OCI-LY1 (cell line): ENCODE measurements at regions not wholly inside any gene's neighbourhood (a gene's known extent, or its start where the extent isn't known, plus 50 kb on each side); places are given as distances from the start of the nearest gene placed in this dataset.

ENCODE experiments used
- H2AFZ ChIP-seq: fragments of 200-600 bp; sonication (generic), shearing (Covaris generic); 2 replicates; pipeline ENCODE4 v1.6.0; 2014; ENCODE audit warnings: antibody characterized with exemption, mild to moderate bottlenecking, low read length
- H3F3A ChIP-seq: fragments of 200-600 bp; sonication (generic), shearing (Covaris generic); 2 replicates; pipeline ENCODE4 v1.6.0; 2014; ENCODE audit warnings: mild to moderate bottlenecking, antibody characterized with exemption, low read length, moderate library complexity; ENCODE audit not compliant: insufficient read depth
- H3K27ac ChIP-seq: fragments of 200-600 bp; sonication (generic); 2 replicates; pipeline ENCODE4 v1.5.1; 2014; ENCODE audit warnings: low read length, mixed run types, mild to moderate bottlenecking, low read depth; ENCODE audit not compliant: poor library complexity, severe bottlenecking
- H3K27me3 ChIP-seq: fragments of 200-600 bp; sonication (generic); 2 replicates; pipeline ENCODE4 v1.6.0; 2014; ENCODE audit warnings: antibody characterized with exemption, mild to moderate bottlenecking, low read length, moderate library complexity; ENCODE audit not compliant: insufficient read depth
- H3K36me3 ChIP-seq: fragments of 200-600 bp; sonication (generic); 2 replicates; pipeline ENCODE4 v1.6.1; 2014; ENCODE audit warnings: mild to moderate bottlenecking, antibody characterized with exemption, low read length, moderate library complexity, mixed read lengths; ENCODE audit not compliant: insufficient read depth
- H3K4me1 ChIP-seq: fragments of 200-600 bp; sonication (generic); 2 replicates; pipeline ENCODE4 v1.5.1; 2014; ENCODE audit warnings: mild to moderate bottlenecking, low read length, moderate library complexity; ENCODE audit not compliant: insufficient read depth, severe bottlenecking
- H3K4me2 ChIP-seq: fragments of 200-600 bp; sonication (generic), shearing (Covaris generic); 2 replicates; pipeline ENCODE4 v1.6.1; 2014; ENCODE audit warnings: low read length
- H3K4me3 ChIP-seq: fragments of 200-600 bp; sonication (generic); 2 replicates; pipeline ENCODE4 v1.5.1; 2014; ENCODE audit warnings: low read length, low read depth, mild to moderate bottlenecking, mixed read lengths; ENCODE audit not compliant: poor library complexity, severe bottlenecking
- H3K79me2 ChIP-seq: fragments of 200-600 bp; shearing (Covaris generic); 2 replicates; pipeline ENCODE4 v1.6.1; 2016; ENCODE audit warnings: mixed run types, low read length, mixed read lengths; ENCODE audit not compliant: insufficient read depth
- H3K9ac ChIP-seq: fragments of 200-600 bp; sonication (generic), shearing (Covaris generic); 2 replicates; pipeline ENCODE4 v1.6.1; 2014; ENCODE audit warnings: mild to moderate bottlenecking, low read length, mixed read lengths
- H3K9me2 ChIP-seq: fragments of 200-600 bp; sonication (generic), shearing (Covaris generic); 2 replicates; pipeline ENCODE4 v1.6.1; 2014; ENCODE audit warnings: low read depth, mild to moderate bottlenecking, low read length, mixed read lengths
- H3K9me3 ChIP-seq: fragments of 200-600 bp; shearing (Covaris generic); 2 replicates; pipeline ENCODE4 v1.6.1; 2014; ENCODE audit warnings: low read length, mixed read lengths
- H4K20me1 ChIP-seq: fragments of 200-600 bp; sonication (generic), shearing (Covaris generic); 2 replicates; pipeline ENCODE4 v1.6.0; 2016; ENCODE audit warnings: mild to moderate bottlenecking, low read length; ENCODE audit not compliant: insufficient read depth
- EZH2 ChIP-seq: fragments of 200-600 bp; sonication (generic), shearing (Covaris generic); IDR thresholded peaks from 2 replicates; pipeline ENCODE4 v1.8.0; 2017; ENCODE audit warnings: borderline replicate concordance, mixed run types, mild to moderate bottlenecking, antibody characterized with exemption, low read length, moderate library complexity, mixed read lengths
- TF ChIP-seq, protein P1 (sequence below): fragments of 200-600 bp; sonication (generic), shearing (Covaris generic); IDR thresholded peaks from 2 replicates; pipeline ENCODE4 v1.5.1; 2017; ENCODE audit warnings: mild to moderate bottlenecking, antibody characterized with exemption, low read length, moderate library complexity, mixed read lengths

DNA sequence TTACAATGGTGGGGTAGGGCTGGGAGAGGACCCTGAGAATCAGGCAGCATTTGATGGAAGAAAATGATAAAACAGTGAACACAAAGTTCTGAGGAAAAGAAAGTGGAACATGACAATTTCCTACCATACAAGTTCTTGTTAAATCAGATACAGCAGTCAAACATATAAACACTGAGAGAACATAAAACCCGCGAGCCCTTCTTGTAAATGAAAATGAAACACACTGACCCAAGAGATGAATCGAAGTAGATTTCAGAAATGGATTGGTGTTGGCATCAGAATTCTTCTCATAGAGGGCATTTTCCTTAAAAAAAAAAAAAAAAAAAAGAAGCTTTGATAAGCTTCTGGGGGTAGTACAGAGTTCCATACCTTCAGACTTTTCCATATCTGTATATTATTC lies 134.7 kb upstream of the TMEM45B start:
- Histone ChIP-seq H3F3A (no peaks in the 10 kb centered on the region), H3K36me3 (no peaks in the 10 kb centered on the region), H2AFZ (no peak overlapping the region), H3K27me3 (no peaks in the 10 kb centered on the region), H3K4me2 (no peak overlapping the region), H3K4me3 (no peak overlapping the region), H3K9me2 (no peaks in the 10 kb centered on the region), H3K79me2 (no peaks in the 10 kb centered on the region), H3K9ac (no peak overlapping the region), H4K20me1 (no peaks in the 10 kb centered on the region), H3K4me1 (no peaks in the 10 kb centered on the region), H3K27ac (no peak overlapping the region), H3K9me3 (no peaks in the 10 kb centered on the region)
- TF ChIP-seq, protein P1, sequence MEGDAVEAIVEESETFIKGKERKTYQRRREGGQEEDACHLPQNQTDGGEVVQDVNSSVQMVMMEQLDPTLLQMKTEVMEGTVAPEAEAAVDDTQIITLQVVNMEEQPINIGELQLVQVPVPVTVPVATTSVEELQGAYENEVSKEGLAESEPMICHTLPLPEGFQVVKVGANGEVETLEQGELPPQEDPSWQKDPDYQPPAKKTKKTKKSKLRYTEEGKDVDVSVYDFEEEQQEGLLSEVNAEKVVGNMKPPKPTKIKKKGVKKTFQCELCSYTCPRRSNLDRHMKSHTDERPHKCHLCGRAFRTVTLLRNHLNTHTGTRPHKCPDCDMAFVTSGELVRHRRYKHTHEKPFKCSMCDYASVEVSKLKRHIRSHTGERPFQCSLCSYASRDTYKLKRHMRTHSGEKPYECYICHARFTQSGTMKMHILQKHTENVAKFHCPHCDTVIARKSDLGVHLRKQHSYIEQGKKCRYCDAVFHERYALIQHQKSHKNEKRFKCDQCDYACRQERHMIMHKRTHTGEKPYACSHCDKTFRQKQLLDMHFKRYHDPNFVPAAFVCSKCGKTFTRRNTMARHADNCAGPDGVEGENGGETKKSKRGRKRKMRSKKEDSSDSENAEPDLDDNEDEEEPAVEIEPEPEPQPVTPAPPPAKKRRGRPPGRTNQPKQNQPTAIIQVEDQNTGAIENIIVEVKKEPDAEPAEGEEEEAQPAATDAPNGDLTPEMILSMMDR: no peak
- no peak for TF ChIP-seq EZH2

DNA sequence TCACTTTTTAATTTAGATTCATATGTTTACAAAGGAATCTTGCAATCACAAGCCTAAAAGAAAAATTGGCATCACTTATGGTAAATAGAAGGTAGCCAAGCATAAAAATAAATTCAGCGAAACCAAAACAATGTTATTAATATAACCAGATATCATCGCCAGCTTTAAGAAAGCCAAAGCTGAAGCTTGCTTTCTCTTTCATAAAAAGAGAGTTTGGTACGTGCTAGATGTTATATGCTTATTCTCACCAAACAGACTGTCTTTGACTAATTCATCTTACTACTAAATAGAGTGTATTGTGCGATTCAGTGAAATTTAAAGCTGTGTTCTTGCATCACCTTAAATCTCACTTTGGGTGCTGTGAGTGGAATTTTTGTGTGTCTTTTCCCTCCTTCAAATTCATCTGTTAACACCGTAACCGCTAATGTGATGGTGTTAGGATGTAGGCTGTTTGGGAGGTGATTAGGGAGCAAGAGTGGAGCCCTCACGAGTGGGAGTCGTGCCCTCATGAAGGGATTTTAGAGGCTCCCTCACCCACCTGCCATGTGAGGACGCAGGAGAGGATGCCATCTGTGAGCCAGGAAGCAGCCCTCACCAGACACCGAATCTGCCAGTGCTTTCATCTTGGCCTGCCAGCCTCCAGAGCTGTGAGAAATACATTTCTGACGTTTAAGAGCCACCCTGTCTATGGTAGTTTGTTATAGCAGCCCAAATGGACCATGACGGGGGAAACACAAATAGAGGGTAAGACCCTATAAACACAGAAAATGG lies 134.1 kb upstream of the TMEM45B start:
- Histone ChIP-seq H3K36me3 (no peaks in the 10 kb centered on the region), H3K4me1 (no peaks in the 10 kb centered on the region), H3K9me3 (no peaks in the 10 kb centered on the region), H3K27ac (no peak overlapping the region), H3F3A (no peaks in the 10 kb centered on the region), H3K4me3 (no peak overlapping the region), H3K9ac (no peak overlapping the region), H3K79me2 (no peaks in the 10 kb centered on the region), H3K9me2 (no peaks in the 10 kb centered on the region), H3K27me3 (no peaks in the 10 kb centered on the region), H2AFZ (no peak overlapping the region), H4K20me1 (no peaks in the 10 kb centered on the region), H3K4me2 (no peak overlapping the region)
- no peak for TF ChIP-seq EZH2

DNA sequence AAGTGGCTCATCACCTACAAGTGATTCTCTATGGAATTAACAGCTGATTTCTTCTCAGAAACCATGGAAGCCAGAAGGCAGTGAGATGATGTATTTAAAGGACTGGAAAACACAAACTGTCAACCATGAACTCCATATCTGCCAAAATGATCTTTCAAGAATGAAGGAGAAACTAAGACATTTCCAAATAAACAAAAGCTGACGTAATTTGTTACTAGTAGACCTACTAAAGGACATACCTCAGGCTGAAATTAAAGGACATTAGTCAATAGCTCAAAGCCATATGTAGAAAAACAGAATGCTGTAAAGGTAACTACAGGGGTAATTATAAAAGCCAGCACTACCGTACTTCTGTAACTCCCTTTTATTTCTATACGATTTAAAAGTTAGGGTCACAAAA lies 129.4 kb upstream of the TMEM45B start:
- H3K27me3 ChIP-seq: no peaks in the 10 kb centered on the region
- H3K9ac ChIP-seq: no peak overlapping the region
- H3K4me1 ChIP-seq: no peaks in the 10 kb centered on the region
- H3K27ac ChIP-seq: no peak overlapping the region
- no peaks in the 10 kb centered on the region for H3K36me3 ChIP-seq
- no peaks in the 10 kb centered on the region for H3K9me3 ChIP-seq
- H3K4me2 ChIP-seq: no peak overlapping the region
- no peak overlapping the region for H2AFZ ChIP-seq
- TF ChIP-seq EZH2: no peak
- TF ChIP-seq, protein P1: no peak
- H3K9me2 ChIP-seq: no peaks in the 10 kb centered on the region
- H3K4me3 ChIP-seq: no peak overlapping the region
- no peaks in the 10 kb centered on the region for H3F3A ChIP-seq
- no peaks in the 10 kb centered on the region for H4K20me1 ChIP-seq
- no peaks in the 10 kb centered on the region for H3K79me2 ChIP-seq

DNA sequence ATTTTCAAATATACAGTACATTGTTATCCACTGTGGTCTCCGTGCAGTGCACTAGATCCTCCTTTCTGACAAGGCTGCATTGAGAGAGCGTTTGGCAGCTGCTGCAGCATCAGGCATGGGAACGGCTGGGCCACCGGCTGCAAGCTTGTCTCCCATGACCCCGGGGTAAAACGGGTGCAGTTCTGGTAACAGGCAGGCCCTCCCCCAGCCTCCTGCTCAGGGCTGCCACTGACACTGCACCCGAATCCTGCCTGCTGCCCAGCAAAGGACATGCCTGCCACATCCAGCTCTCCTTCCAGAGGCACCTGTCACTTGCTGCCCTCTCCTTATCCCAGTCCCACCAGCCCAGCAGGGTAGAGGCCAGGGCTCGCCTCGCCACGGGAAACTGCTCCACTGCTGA lies 124.5 kb upstream of the TMEM45B start:
- no peak overlapping the region for H3K4me2 ChIP-seq
- no peaks in the 10 kb centered on the region for H3K79me2 ChIP-seq
- H3K4me3 ChIP-seq: no peak overlapping the region
- H4K20me1 ChIP-seq: no peaks in the 10 kb centered on the region
- no peaks in the 10 kb centered on the region for H3K9me3 ChIP-seq
- no peak overlapping the region for H3K27ac ChIP-seq
- TF ChIP-seq, protein P1: no peak
- no peak for TF ChIP-seq EZH2
- no peak overlapping the region for H3K9ac ChIP-seq
- no peak overlapping the region for H2AFZ ChIP-seq
- no peaks in the 10 kb centered on the region for H3K36me3 ChIP-seq
- H3K9me2 ChIP-seq: no peaks in the 10 kb centered on the region
- H3K27me3 ChIP-seq: no peaks in the 10 kb centered on the region
- no peaks in the 10 kb centered on the region for H3F3A ChIP-seq
- peaks cover 4% of the 10 kb centered on the region for H3K4me1 ChIP-seq
